Small intestine (tissue), 7 donors: ENCODE measurements at regions not wholly inside any gene's neighbourhood (a gene's known extent, or its start where the extent isn't known, plus 50 kb on each side); places are given as distances from the start of the nearest gene placed in this dataset.
"Not testable (repeated sequence)": the region's sequence is repeated elsewhere in the genome, so short reads cannot be mapped to it uniquely, and the experiment has no call there.

ENCODE experiments used
- DNase-seq, 2 donors: peaks; one replicate each; pipeline versions ENCODE4 v3.0.0 to v3.0.0-alpha.2; 2013
- FAIRE-seq: peaks from 2 replicates; lab custom pipeline; 2012; peaks lifted over from hg19 to GRCh38; lab: Jason Lieb, UNC
- H3K27ac ChIP-seq, 3 donors: one replicate each; pipeline ENCODE4 v1.5.1; 2013; ENCODE audit warnings: low read length in 2 of 3, mild to moderate bottlenecking in 2 of 3, control low read depth in 1 of 3, inconsistent platforms in 1 of 3, low read depth in 1 of 3, moderate library complexity in 1 of 3
- H3K27me3 ChIP-seq, 3 donors: one replicate each; pipeline ENCODE4 v1.6.1; 2013; ENCODE audit warnings: low read length in 3 of 3, inconsistent platforms in 1 of 3; ENCODE audit not compliant: control insufficient read depth in 3 of 3, insufficient read depth in 3 of 3
- H3K36me3 ChIP-seq, 3 donors: one replicate each; pipeline ENCODE4 v1.6.1; 2013; ENCODE audit warnings: low read length in 3 of 3, inconsistent platforms in 1 of 3, low read depth in 1 of 3, mild to moderate bottlenecking in 1 of 3, moderate library complexity in 1 of 3; ENCODE audit not compliant: control insufficient read depth in 3 of 3, insufficient read depth in 2 of 3
- H3K4me1 ChIP-seq, 3 donors: one replicate each; pipeline ENCODE4 v1.6.1; 2013; ENCODE audit warnings: low read length in 2 of 3, inconsistent platforms in 1 of 3, low read depth in 1 of 3, mild to moderate bottlenecking in 1 of 3, moderate library complexity in 1 of 3; ENCODE audit not compliant: control insufficient read depth in 3 of 3, insufficient read depth in 2 of 3
- H3K4me3 ChIP-seq, 3 donors: one replicate each; pipeline ENCODE4 v1.5.1; 2013; ENCODE audit warnings: low read length in 3 of 3, control low read depth in 1 of 3, inconsistent platforms in 1 of 3, low read depth in 1 of 3, mild to moderate bottlenecking in 1 of 3, moderate library complexity in 1 of 3
- H3K9me3 ChIP-seq, 2 donors: one replicate each; pipeline ENCODE4 v1.6.1; 2013; ENCODE audit warnings: low read depth in 1 of 2, low read length in 1 of 2; ENCODE audit not compliant: control insufficient read depth in 2 of 2, insufficient read depth in 1 of 2
- WGBS, 3 donors: extraction: QIAGEN DNeasy Blood & Tissue Kit; methylation state at CpG; one replicate each; pipeline ENCODE4 v1.1.7; 2013; 5-methylcytosine and 5-hydroxymethylcytosine counted together
- donor health status: healthy with polysubstance abuse.
- donor health status: control.
- donor health status: control.
- donor health status: Bipolar disorder and iron deficiency.
- donor health status: healthy.

DNA sequence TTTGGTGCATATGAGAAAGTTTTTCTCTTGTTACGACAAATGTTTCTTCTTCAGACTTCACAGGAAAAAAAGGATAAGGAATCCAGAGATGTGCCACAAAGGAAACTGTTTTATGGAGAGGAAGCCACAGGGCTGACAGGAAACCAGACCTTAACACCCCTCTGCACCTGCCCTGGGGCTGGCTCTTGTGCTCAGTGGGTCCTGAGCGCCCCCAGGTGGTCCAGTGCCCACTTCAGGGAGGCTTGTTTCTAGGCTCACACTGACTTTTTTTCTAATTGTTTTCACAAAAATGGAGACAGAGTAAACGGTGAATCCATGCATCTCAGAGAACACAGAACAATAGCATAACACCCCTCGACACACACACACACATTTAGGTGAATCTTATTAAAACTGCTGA is 951.2 kb downstream of the TMEM121 start:
- H3K27ac ChIP-seq, H3K4me3 ChIP-seq, H3K9me3 ChIP-seq, H3K27me3 ChIP-seq, DNase-seq, FAIRE-seq, H3K36me3 ChIP-seq, H3K4me1 ChIP-seq: not testable (repeated sequence)
- no CpG with 5 or more reads among the region's 4 CpGs for WGBS, 3 donors

- not testable (repeated sequence) for DNase-seq, FAIRE-seq, H3K4me1 ChIP-seq, H3K4me3 ChIP-seq, H3K9me3 ChIP-seq, H3K36me3 ChIP-seq, H3K27me3 ChIP-seq, H3K27ac ChIP-seq
- no CpG with 5 or more reads among the region's 34 CpGs for whole genome bisulfite sequencing, 3 donors
These were observed 953.9 kb downstream of the TMEM121 start for GRCh38 chr14:106480287-106480686.

DNA sequence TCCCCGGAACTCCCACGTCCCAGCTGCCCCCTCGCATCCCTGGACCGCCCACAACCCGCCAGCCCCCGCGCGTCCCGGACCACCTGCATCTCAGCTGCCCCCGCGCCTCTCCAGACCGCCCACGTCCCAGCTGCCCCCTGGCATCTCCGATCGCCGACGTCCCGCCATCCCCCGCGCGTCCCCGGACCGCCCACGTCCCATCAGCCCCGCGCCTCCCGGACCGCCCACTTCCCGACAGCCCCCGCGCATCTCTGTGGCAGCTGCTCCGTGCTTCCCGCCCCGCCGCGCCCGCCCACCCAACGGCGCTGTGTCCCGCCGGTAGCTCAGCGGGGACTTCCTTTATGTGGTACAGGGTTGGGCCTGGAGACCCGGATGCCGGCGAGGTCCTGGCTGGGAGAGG is 955.8 kb downstream of the TMEM121 start:
- DNase-seq, H3K27ac ChIP-seq, FAIRE-seq, H3K4me1 ChIP-seq, H3K9me3 ChIP-seq, H3K27me3 ChIP-seq, H3K4me3 ChIP-seq, H3K36me3 ChIP-seq: not testable (repeated sequence)
- 75 to 79% methylated on average over 10 to 32 of the region's 45 CpGs; no CpG with 5 or more reads in 1 of the 3 donors for WGBS, 3 donors

GRCh38 chr14:106487600-106487999 is 961.2 kb downstream of the TMEM121 start:
- FAIRE-seq (no peak), DNase-seq (no peak)
- WGBS, 3 donors = 46 to 59% (median 54%) methylated on average over 2 of the region's 2 CpGs
- no peak overlapping the region for H3K27ac ChIP-seq
- peaks cover 0 to 36% of the 10 kb centered on the region in 2 donors for H3K9me3 ChIP-seq
- H3K27me3 ChIP-seq = no peaks in the 10 kb centered on the region
- no peaks in the 10 kb centered on the region for H3K4me1 ChIP-seq
- no peaks in the 10 kb centered on the region for H3K36me3 ChIP-seq
- H3K4me3 ChIP-seq = no peak overlapping the region

DNA sequence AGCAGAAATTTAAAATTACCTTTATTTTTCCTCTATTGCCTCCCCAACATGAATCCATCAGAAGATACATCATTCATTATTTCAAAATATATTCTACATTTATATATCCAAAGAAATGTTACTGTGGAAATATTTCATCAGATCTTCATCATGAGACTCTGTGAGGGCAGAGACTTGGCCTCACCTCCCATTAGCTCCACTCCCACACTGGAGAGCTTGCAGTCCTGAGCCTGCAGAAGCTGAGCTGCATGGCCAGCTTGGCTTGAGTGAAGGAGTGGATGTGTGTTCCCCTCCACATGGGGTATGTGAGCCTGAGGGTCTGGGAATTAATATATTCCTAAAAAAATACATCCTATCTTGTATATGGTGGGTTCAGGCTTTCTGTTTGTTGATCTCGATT is 961.9 kb downstream of the TMEM121 start:
- peaks cover 0 to 40% of the 10 kb centered on the region in 2 donors for H3K9me3 ChIP-seq
- FAIRE-seq (no peak), DNase-seq (no peak)
- H3K27me3 ChIP-seq = no peaks in the 10 kb centered on the region
- H3K4me1 ChIP-seq = no peaks in the 10 kb centered on the region
- H3K36me3 ChIP-seq = no peaks in the 10 kb centered on the region
- 57 to 80% (median 68%) methylated on average over 1 of the region's 1 CpG for WGBS, 3 donors
- no peak overlapping the region for H3K4me3 ChIP-seq
- H3K27ac ChIP-seq = no peak overlapping the region

DNA sequence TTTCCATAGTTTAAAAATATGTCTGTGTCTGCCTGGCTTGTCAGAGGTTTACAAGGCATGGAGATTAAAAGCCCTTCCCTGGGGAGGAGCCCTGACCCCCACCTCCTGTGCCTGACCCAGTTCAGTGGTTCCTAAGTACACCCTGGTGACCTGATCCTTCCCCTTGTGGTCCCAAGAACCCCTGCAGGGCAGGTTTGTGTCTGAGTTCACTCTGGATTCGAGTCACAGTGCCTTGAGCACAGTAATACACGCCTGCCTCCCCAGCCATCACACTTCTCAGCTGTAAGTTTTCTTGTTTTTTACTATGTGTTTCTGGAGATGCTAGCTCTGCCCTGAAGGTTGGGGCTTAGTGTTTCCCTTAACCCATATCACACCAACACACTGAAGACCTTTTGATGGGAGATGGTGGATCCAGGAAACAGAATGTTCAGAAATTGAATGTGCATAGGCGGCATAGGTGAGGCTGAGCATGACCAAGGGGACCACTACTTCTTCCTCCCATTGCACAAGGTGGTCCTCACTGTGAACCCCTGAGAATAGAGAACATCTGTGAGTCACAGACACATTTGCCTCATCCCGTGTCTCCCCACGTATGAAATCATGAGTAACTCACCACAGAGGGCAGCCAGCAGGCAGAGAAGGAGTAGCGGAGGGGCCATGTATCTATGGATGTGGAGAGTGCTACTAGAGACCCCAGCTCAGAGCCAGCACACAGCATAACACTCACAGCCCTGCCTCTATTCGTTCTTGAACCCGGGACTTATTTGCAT is 962.9 kb downstream of the TMEM121 start:
- Histone ChIP-seq H3K27ac (no peak overlapping the region), H3K9me3 (peaks cover 0 to 42% of the 10 kb centered on the region in 2 donors), H3K36me3 (no peaks in the 10 kb centered on the region), H3K4me3 (no peak overlapping the region), H3K27me3 (no peaks in the 10 kb centered on the region), H3K4me1 (no peaks in the 10 kb centered on the region)
- 59 to 62% (median 60%) methylated on average over 8 of the region's 8 CpGs for WGBS, 3 donors
- DNase-seq = no peak
- no peak for FAIRE-seq

- Histone ChIP-seq H3K36me3 (no peaks in the 10 kb centered on the region), H3K4me1 (no peaks in the 10 kb centered on the region), H3K4me3 (no peak overlapping the region), H3K9me3 (peaks cover 0 to 44% of the 10 kb centered on the region in 2 donors), H3K27me3 (no peaks in the 10 kb centered on the region), H3K27ac (no peak overlapping the region)
- no peak for FAIRE-seq
- DNase-seq = no peak
- 69 to 76% (median 73%) methylated on average over 5 of the region's 5 CpGs for WGBS, 3 donors
These were observed 964.1 kb downstream of the TMEM121 start for GRCh38 chr14:106490442-106490841.

DNA sequence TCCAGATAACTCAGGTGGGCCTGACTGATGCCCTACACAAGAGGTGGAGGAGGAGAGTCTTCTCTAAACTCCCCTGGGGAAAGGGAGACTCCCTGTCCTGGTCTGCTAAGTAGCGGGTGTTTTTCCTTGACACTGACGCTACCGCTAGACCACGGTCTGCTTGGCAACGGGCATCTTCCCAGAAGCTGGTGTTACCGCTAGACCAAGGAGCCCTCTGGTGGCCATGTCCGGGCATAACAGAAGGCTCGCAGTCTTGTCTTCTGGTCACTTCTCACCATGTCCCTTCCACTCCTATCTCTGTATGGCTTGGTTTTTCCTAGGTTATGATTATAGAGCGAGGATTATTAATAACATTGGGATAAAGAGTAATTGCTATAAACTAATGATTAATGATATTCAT is 965.5 kb downstream of the TMEM121 start:
- Histone ChIP-seq H3K4me3 (no peak overlapping the region), H3K27me3 (no peaks in the 10 kb centered on the region), H3K9me3 (peaks cover 0 to 44% of the 10 kb centered on the region in 2 donors), H3K27ac (no peak overlapping the region), H3K36me3 (no peaks in the 10 kb centered on the region), H3K4me1 (no peaks in the 10 kb centered on the region)
- FAIRE-seq = no peak
- no peak for DNase-seq
- whole genome bisulfite sequencing, 3 donors = 75 to 82% (median 78%) methylated on average over 9 of the region's 9 CpGs
